ENCODE measurements at regions not wholly inside any gene's neighbourhood (a gene's known extent, or its start where the extent isn't known, plus 50 kb on each side); places are given as distances from the start of the nearest gene placed in this dataset.

- H3K4me2 ChIP-seq (ENCODE audit: low read depth, low read length), result peak overlapping the region; percentile 75
- H3K23ac ChIP-seq (ENCODE audit: low read depth, low read length), result peak overlapping the region; percentile 82; the same call in 1 of the 2 replicates
- H3K4me3 ChIP-seq (ENCODE audit: insufficient read depth, low read depth, low read length), result peak overlapping the region; percentile 17; the same call in 1 of the 2 replicates
- peak overlapping the region; percentile 91 for H2BK20ac ChIP-seq (ENCODE audit: low read depth, low read length)
- H3K9me3 ChIP-seq (ENCODE audit: control insufficient read depth, insufficient read depth, low read length), result no peaks in the 10 kb centered on the region
- intact Hi-C loops (cut with micrococcal nuclease), result loop anchor here (1.0 to 5.0 kb wide), 10 partner anchors 17 to 1320 kb away; no protein-coding TSS in a partner anchor
- peak overlapping the region; percentile 92 for H4K91ac ChIP-seq (ENCODE audit: insufficient read depth, low read depth, low read length)
- in situ Hi-C loops (cut with MboI; ENCODE audit: low sequenced_read_pairs), result no loop called here
- peak; percentile 97 for DNase-seq
- H2BK120ac ChIP-seq (ENCODE audit: low read depth, low read length), result peak overlapping the region; percentile 87
- H4K8ac ChIP-seq (ENCODE audit: low read depth in 2 of 2, low read length in 2 of 2), result peak overlapping the region; percentile 44 to 65; a peak in 3 of 4 replicates
- H3K79me1 ChIP-seq (ENCODE audit: low read depth in 1 of 2, low read length in 2 of 2), result no peaks in the 10 kb centered on the region
- H3K9me1 ChIP-seq (ENCODE audit: insufficient read depth, low read length), result peaks cover 11% of the 10 kb centered on the region
- CTCF ChIA-PET, result interaction anchor here (0.8 to 1.7 kb wide), 5 partner anchors 10 to 454 kb away, joined by 3 to 5 read pairs (median 3); no protein-coding TSS in a partner anchor
- 0% methylated on average over 1 of the region's 5 CpGs; no CpG with 5 or more reads in 1 of the 2 experiments for WGBS, 2 experiments (ENCODE audit: extremely low coverage in 2 of 2, insufficient read length in 1 of 2)
- POLR2A ChIA-PET (ENCODE audit: unreplicated experiment), result interaction anchor here (0.6 to 0.9 kb wide), 2 partner anchors 328 to 331 kb away, joined by 3 to 4 read pairs; no protein-coding TSS in a partner anchor
- dilution Hi-C loops (cut with HindIII; ENCODE audit: low sequenced_read_pairs, unreplicated experiment), result no loop called here
- peak overlapping the region; percentile 68 for H3K9ac ChIP-seq (ENCODE audit: low read depth, low read length)
- H2AK5ac ChIP-seq (ENCODE audit: low read depth, low read length), result no peak overlapping the region
- H2AFZ ChIP-seq (replicated peaks; ENCODE audit: low read length, poor library complexity), result no peak overlapping the region
- no peaks in the 10 kb centered on the region for H3K36me3 ChIP-seq (ENCODE audit: control insufficient read depth, insufficient read depth, low read length)
- no TSS peak for BruUV-seq (replicated peaks)
- peak; percentile 92 for ATAC-seq (ENCODE audit: low read depth)
- H2BK5ac ChIP-seq (ENCODE audit: low read depth, low read length, poor library complexity, severe bottlenecking), result peak overlapping the region; percentile 94
- H3K27me3 ChIP-seq (ENCODE audit: control insufficient read depth, insufficient read depth, low read length), result no peaks in the 10 kb centered on the region
- H3K18ac ChIP-seq (ENCODE audit: low read depth, low read length), result peak overlapping the region; percentile 78
- no peak overlapping the region for H2AK9ac ChIP-seq (replicated peaks; ENCODE audit: low read depth, low read length, poor library complexity)
- H3K56ac ChIP-seq (ENCODE audit: extremely low read depth, insufficient read depth, low read length), result peak overlapping the region; percentile 72
- H4K5ac ChIP-seq (ENCODE audit: low read depth, low read length), result no peak overlapping the region; the same call in 1 of the 2 replicates
- H3K4ac ChIP-seq (ENCODE audit: low read depth, low read length), result peak overlapping the region; percentile 91; the same call in 1 of the 2 replicates
- peak overlapping the region; percentile 95; the same call in 1 of the 2 replicates for H3K27ac ChIP-seq (ENCODE audit: insufficient read depth, low read length)
- peak overlapping the region; percentile 90; the same call in 1 of the 2 replicates for H3K14ac ChIP-seq (replicated peaks; ENCODE audit: low read depth, low read length)
- no peaks in the 10 kb centered on the region for H4K20me1 ChIP-seq (ENCODE audit: insufficient read depth, low read length)
- H3K4me1 ChIP-seq (ENCODE audit: control insufficient read depth, insufficient read depth, low read length), result peaks cover 13% of the 10 kb centered on the region
- H2BK15ac ChIP-seq (ENCODE audit: low read depth, low read length), result peak overlapping the region; percentile 93; the same call in 1 of the 3 replicates
- TF ChIP-seq MAFK (IDR thresholded peaks at IDR 0.05; ENCODE audit: low read depth, low read length) (peak; percentile 48; the same call in 1 of the 2 replicates), POLR2A (IDR thresholded peaks at IDR 0.05; ENCODE audit: low read depth, low read length) (0 out of 2 replicates have a peak, but pooled peaks have one; percentile 37), NFE2L2 (IDR thresholded peaks at IDR 0.05; ENCODE audit: low read depth, low read length) (no peak), RFX5 (IDR thresholded peaks at IDR 0.05; ENCODE audit: low read depth, low read length) (no peak), MXI1 (IDR thresholded peaks at IDR 0.05; ENCODE audit: borderline replicate concordance, low read depth, low read length) (0 out of 2 replicates have a peak, but pooled peaks have one; percentile 16), MAZ (IDR thresholded peaks at IDR 0.05; ENCODE audit: borderline replicate concordance, low read depth, low read length) (0 out of 2 replicates have a peak, but pooled peaks have one; percentile 22), SMC3 (IDR thresholded peaks at IDR 0.05; ENCODE audit: low read depth, low read length) (peak; percentile 24; the same call in 1 of the 2 replicates), ELK1 (IDR thresholded peaks at IDR 0.05; ENCODE audit: borderline replicate concordance, low read depth, low read length) (no peak), CHD1 (IDR thresholded peaks at IDR 0.05; ENCODE audit: low read depth, low read length) (no peak), RAD21 (IDR thresholded peaks at IDR 0.05; ENCODE audit: low read length) (peak; percentile 75), CTCF (conservative IDR thresholded peaks at IDR 0.05; ENCODE audit: low read depth, low read length) (peak; percentile 68), USF2 (IDR thresholded peaks at IDR 0.05; ENCODE audit: low read depth, low read length) (no peak), RCOR1 (IDR thresholded peaks at IDR 0.05; ENCODE audit: insufficient replicate concordance, low read length) (no peak), CEBPB (IDR thresholded peaks at IDR 0.05; ENCODE audit: low read depth, low read length) (peak; percentile 44), BHLHE40 (IDR thresholded peaks at IDR 0.05; ENCODE audit: low read depth, low read length) (no peak)
Measured at GRCh38 chr10:3452173-3452626, 279.6 kb upstream of the PITRM1 start.
